ENCODE measurements at regions not wholly inside any gene's neighbourhood (a gene's known extent, or its start where the extent isn't known, plus 50 kb on each side); places are given as distances from the start of the nearest gene placed in this dataset.

DNA sequence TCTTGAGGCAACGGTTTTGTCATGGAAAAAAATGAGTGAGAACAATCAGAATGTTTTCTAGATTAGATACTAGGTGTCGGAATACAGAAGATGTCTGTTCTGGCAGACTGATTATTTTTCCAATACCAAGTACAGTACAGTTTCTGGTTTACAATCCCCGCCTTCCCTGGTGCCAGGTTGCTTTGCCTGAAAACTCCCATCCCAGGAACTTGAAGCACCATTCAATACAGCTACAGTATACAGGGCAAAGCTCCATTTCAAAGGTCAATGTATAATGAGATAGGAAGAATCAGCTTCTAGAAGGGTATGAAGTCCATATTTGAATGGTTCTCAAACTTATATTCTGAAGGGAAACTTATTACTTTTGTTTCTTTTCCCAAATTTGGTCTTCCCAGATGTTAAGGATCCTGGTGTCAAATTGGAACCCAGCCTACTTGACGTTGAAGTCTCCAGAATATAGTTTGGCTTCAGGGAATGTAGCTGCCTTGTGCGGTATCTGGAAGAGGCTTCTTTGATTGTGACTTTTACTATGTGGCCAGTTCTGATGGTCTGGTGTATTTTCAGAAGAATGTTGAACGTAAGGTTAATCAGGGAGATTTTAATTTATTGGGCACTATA, 238.0 kb upstream of the ATP2B1 start:
- TF ChIP-seq, protein P1, sequence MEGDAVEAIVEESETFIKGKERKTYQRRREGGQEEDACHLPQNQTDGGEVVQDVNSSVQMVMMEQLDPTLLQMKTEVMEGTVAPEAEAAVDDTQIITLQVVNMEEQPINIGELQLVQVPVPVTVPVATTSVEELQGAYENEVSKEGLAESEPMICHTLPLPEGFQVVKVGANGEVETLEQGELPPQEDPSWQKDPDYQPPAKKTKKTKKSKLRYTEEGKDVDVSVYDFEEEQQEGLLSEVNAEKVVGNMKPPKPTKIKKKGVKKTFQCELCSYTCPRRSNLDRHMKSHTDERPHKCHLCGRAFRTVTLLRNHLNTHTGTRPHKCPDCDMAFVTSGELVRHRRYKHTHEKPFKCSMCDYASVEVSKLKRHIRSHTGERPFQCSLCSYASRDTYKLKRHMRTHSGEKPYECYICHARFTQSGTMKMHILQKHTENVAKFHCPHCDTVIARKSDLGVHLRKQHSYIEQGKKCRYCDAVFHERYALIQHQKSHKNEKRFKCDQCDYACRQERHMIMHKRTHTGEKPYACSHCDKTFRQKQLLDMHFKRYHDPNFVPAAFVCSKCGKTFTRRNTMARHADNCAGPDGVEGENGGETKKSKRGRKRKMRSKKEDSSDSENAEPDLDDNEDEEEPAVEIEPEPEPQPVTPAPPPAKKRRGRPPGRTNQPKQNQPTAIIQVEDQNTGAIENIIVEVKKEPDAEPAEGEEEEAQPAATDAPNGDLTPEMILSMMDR (IDR thresholded peaks at IDR 0.05; ENCODE audit: low read depth, low read length, poor library complexity, severe bottlenecking): no peak
- Histone ChIP-seq H3K4me1 (ENCODE audit: control insufficient read depth, low read length) (peaks cover 38% of the 10 kb centered on the region), H3F3A (ENCODE audit: control insufficient read depth, insufficient read depth) (no peaks in the 10 kb centered on the region), H3K79me2 (ENCODE audit: control insufficient read depth, low read length) (no peaks in the 10 kb centered on the region), H4K20me1 (ENCODE audit: control insufficient read depth, insufficient read depth, low read depth, low read length) (no peaks in the 10 kb centered on the region), H3K27ac (ENCODE audit: low read depth, low read length) (no peak overlapping the region), H3K9me2 (replicated peaks; ENCODE audit: control insufficient read depth, low read length) (no peaks in the 10 kb centered on the region), H3K4me3 (ENCODE audit: low read length) (no peak overlapping the region), H3K36me3 (ENCODE audit: control insufficient read depth, low read length) (no peaks in the 10 kb centered on the region), H3K4me2 (ENCODE audit: low read length) (no peak overlapping the region), H3K9me3 (ENCODE audit: control insufficient read depth, insufficient read depth, low read length) (no peaks in the 10 kb centered on the region), H3K27me3 (ENCODE audit: control insufficient read depth, low read length) (no peaks in the 10 kb centered on the region)

DNA sequence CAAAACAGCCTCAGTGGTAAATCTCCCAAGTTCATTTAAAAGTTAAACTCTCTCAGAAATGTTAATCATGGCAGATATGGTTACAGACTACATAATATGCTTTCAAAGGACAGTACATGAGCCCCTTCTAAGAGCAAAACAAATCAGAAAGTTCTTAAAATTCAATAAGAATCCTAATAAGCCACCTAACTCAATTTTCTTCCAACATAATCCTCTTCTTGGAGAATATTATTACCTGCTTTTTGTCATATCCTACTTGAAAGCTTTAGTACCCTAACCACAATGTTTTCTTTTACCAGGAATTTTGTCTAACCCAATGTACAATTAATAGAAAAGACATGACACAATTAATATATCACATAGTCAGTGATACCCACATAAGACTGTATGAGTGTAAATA, 236.5 kb upstream of the ATP2B1 start:
- peaks cover 31% of the 10 kb centered on the region for H3K4me1 ChIP-seq (ENCODE audit: control insufficient read depth, low read length)
- H3K27me3 ChIP-seq (ENCODE audit: control insufficient read depth, low read length): no peaks in the 10 kb centered on the region
- H3K27ac ChIP-seq (ENCODE audit: low read depth, low read length): no peak overlapping the region
- no peaks in the 10 kb centered on the region for H3K9me3 ChIP-seq (ENCODE audit: control insufficient read depth, insufficient read depth, low read length)
- TF ChIP-seq, protein P1 (IDR thresholded peaks at IDR 0.05; ENCODE audit: low read depth, low read length, poor library complexity, severe bottlenecking): no peak
- no peak for TF ChIP-seq EZH2phosphoT487 (IDR thresholded peaks at IDR 0.05; ENCODE audit: borderline replicate concordance, low read length)
- no peaks in the 10 kb centered on the region for H3F3A ChIP-seq (ENCODE audit: control insufficient read depth, insufficient read depth)
- no peaks in the 10 kb centered on the region for H3K9me2 ChIP-seq (replicated peaks; ENCODE audit: control insufficient read depth, low read length)
- H3K4me2 ChIP-seq (ENCODE audit: low read length): no peak overlapping the region
- no peaks in the 10 kb centered on the region for H3K79me2 ChIP-seq (ENCODE audit: control insufficient read depth, low read length)
- H3K36me3 ChIP-seq (ENCODE audit: control insufficient read depth, low read length): no peaks in the 10 kb centered on the region
- no peak overlapping the region for H3K4me3 ChIP-seq (ENCODE audit: low read length)
- H4K20me1 ChIP-seq (ENCODE audit: control insufficient read depth, insufficient read depth, low read depth, low read length): no peaks in the 10 kb centered on the region

DNA sequence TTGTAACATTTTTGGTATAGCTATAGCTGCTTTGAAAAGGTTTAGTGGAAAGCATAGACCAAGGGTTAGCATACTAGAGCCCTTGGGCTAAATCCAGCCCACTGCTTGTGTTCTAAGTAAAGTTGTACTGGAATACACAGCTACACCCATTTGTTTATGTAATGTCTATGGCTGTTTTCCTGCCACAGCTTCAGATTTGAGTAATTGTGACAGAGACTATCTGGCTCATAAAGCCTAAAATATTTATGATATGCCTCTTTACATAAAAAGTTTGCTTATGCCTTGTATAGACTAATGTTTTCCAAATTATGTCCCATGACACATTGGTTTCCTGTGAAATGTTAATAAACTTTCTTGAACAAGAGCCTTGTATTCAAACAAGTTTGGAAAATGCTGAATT, 234.8 kb upstream of the ATP2B1 start:
- Histone ChIP-seq H3K4me2 (ENCODE audit: low read length) (no peak overlapping the region), H4K20me1 (ENCODE audit: control insufficient read depth, insufficient read depth, low read depth, low read length) (no peaks in the 10 kb centered on the region), H3F3A (ENCODE audit: control insufficient read depth, insufficient read depth) (no peaks in the 10 kb centered on the region), H3K79me2 (ENCODE audit: control insufficient read depth, low read length) (no peaks in the 10 kb centered on the region), H3K9me2 (replicated peaks; ENCODE audit: control insufficient read depth, low read length) (no peaks in the 10 kb centered on the region), H3K4me1 (ENCODE audit: control insufficient read depth, low read length) (peaks cover 15% of the 10 kb centered on the region), H3K9me3 (ENCODE audit: control insufficient read depth, insufficient read depth, low read length) (no peaks in the 10 kb centered on the region), H3K27me3 (ENCODE audit: control insufficient read depth, low read length) (no peaks in the 10 kb centered on the region), H3K27ac (ENCODE audit: low read depth, low read length) (no peak overlapping the region), H3K36me3 (ENCODE audit: control insufficient read depth, low read length) (no peaks in the 10 kb centered on the region), H3K4me3 (ENCODE audit: low read length) (no peak overlapping the region)
- TF ChIP-seq, protein P1 (IDR thresholded peaks at IDR 0.05; ENCODE audit: low read depth, low read length, poor library complexity, severe bottlenecking): no peak
- no peak for TF ChIP-seq EZH2phosphoT487 (IDR thresholded peaks at IDR 0.05; ENCODE audit: borderline replicate concordance, low read length)
